Transverse colon (tissue), 4 donors: ENCODE measurements at regions not wholly inside any gene's neighbourhood (a gene's known extent, or its start where the extent isn't known, plus 50 kb on each side); places are given as distances from the start of the nearest gene placed in this dataset.

Experiments
- EP300 ChIP-seq: sonication (generic); formaldehyde crosslinking; IDR thresholded peaks from one replicate; pipeline ENCODE4 v1.6.1; 2017; ENCODE audit warnings: antibody characterized with exemption, low read depth
- POLR2A ChIP-seq: fragments of 450-650 bp; IDR thresholded peaks from one replicate; pipeline ENCODE4 v1.6.1; 2016; ENCODE audit warnings: antibody characterized with exemption, mild to moderate bottlenecking, moderate library complexity
- POLR2AphosphoS5 ChIP-seq, 3 donors: sonication (generic); formaldehyde crosslinking; IDR thresholded peaks; one replicate each; pipeline ENCODE4 v1.6.1; 2016; ENCODE audit warnings: antibody characterized with exemption in 3 of 3
- TF ChIP-seq, protein P1 (sequence below), 5 experiments: fragments of 200-600 bp in 3 of 5; fragments of 450-650 bp in 2 of 5; sonication (generic) in 3 of 5; IDR thresholded peaks; 1 replicate in 2 of 5; 2 replicates in 3 of 5; pipeline ENCODE4 v1.5.1; 2016 to 2017; ENCODE audit warnings: antibody characterized with exemption in 5 of 5, inconsistent platforms in 3 of 5, mild to moderate bottlenecking in 2 of 5, moderate library complexity in 1 of 5

GRCh38 chr6:169857343-169858292, 106.2 kb downstream of the ERMARD start:
- TF ChIP-seq, protein P1, sequence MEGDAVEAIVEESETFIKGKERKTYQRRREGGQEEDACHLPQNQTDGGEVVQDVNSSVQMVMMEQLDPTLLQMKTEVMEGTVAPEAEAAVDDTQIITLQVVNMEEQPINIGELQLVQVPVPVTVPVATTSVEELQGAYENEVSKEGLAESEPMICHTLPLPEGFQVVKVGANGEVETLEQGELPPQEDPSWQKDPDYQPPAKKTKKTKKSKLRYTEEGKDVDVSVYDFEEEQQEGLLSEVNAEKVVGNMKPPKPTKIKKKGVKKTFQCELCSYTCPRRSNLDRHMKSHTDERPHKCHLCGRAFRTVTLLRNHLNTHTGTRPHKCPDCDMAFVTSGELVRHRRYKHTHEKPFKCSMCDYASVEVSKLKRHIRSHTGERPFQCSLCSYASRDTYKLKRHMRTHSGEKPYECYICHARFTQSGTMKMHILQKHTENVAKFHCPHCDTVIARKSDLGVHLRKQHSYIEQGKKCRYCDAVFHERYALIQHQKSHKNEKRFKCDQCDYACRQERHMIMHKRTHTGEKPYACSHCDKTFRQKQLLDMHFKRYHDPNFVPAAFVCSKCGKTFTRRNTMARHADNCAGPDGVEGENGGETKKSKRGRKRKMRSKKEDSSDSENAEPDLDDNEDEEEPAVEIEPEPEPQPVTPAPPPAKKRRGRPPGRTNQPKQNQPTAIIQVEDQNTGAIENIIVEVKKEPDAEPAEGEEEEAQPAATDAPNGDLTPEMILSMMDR (IDR thresholded peaks at IDR 0.05) = no peak
- TF ChIP-seq POLR2AphosphoS5 (IDR thresholded peaks at IDR 0.05) = no peak
- no peak for TF ChIP-seq POLR2A
- TF ChIP-seq EP300 = no peak
